OCI-LY3 (cell line): ENCODE measurements at regions not wholly inside any gene's neighbourhood (a gene's known extent, or its start where the extent isn't known, plus 50 kb on each side); places are given as distances from the start of the nearest gene placed in this dataset.

Experiments used
- H2AFZ ChIP-seq: fragments of 200-600, 300-600 bp; shearing (Covaris generic); 2 replicates; pipeline ENCODE4 v1.6.0; 2014; ENCODE audit warnings: antibody characterized with exemption, low read depth, low read length
- H3K27ac ChIP-seq: fragments of 200-600, 300-600 bp; sonication (generic); 2 replicates; pipeline ENCODE4 v1.5.1; 2014; ENCODE audit warnings: mild to moderate bottlenecking, low read length, moderate library complexity, mixed read lengths
- H3K27me3 ChIP-seq: fragments of 200-600, 300-600 bp; sonication (generic); 2 replicates; pipeline ENCODE4 v1.6.1; 2014; ENCODE audit warnings: low read depth, low read length, mixed read lengths
- H3K36me3 ChIP-seq: fragments of 200-600, 300-600 bp; sonication (generic); replicated peaks from 2 replicates; pipeline ENCODE3; 2014; ENCODE audit warnings: low read depth, low read length, mixed read lengths
- H3K4me1 ChIP-seq: fragments of 300-600, 200-600 bp; sonication (generic); 2 replicates; pipeline ENCODE4 v1.6.1; 2014; ENCODE audit warnings: low read length, mixed read lengths
- H3K4me2 ChIP-seq: fragments of 200-600, 300-600 bp; sonication (generic); 2 replicates; pipeline ENCODE4 v1.6.1; 2014; ENCODE audit warnings: low read length, mixed read lengths
- H3K4me3 ChIP-seq: fragments of 300-600, 200-600 bp; sonication (generic); 2 replicates; pipeline ENCODE4 v1.5.1; 2014; ENCODE audit warnings: antibody characterized with exemption, mild to moderate bottlenecking, low read length, moderate library complexity
- H3K79me2 ChIP-seq: fragments of 300-600, 200-600 bp; shearing (Covaris generic); 2 replicates; pipeline ENCODE4 v1.6.1; 2014; ENCODE audit warnings: mild to moderate bottlenecking, low read length, mixed read lengths
- H3K9ac ChIP-seq: fragments of 300-600, 200-600 bp; shearing (Covaris generic); 2 replicates; pipeline ENCODE4 v1.6.0; 2014; ENCODE audit warnings: mild to moderate bottlenecking, low read length, moderate library complexity
- H3K9me3 ChIP-seq: fragments of 200-600, 300-600 bp; shearing (Covaris generic); 2 replicates; pipeline ENCODE4 v1.6.1; 2014; ENCODE audit warnings: low read length, mixed read lengths; ENCODE audit not compliant: insufficient read depth
- H4K20me1 ChIP-seq: fragments of 200-600, 300-600 bp; sonication (generic); 2 replicates; pipeline ENCODE4 v1.6.1; 2016; ENCODE audit warnings: low read length, mixed read lengths; ENCODE audit not compliant: insufficient read depth
- CTCF ChIP-seq: fragments of 200-600, 300-600 bp; sonication (generic); IDR thresholded peaks from 2 replicates; pipeline ENCODE4 v1.5.1; 2014; ENCODE audit warnings: antibody characterized with exemption, low read length, low read depth
- EZH2phosphoT487 ChIP-seq: fragments of 200-600 bp; shearing (Covaris generic); IDR thresholded peaks from 2 replicates; pipeline ENCODE4 v1.6.1; 2018; ENCODE audit warnings: antibody characterized with exemption, mixed run types, low read depth

GRCh38 chr12:126869644-126870043 lies 1397.3 kb upstream of the TMEM132C start:
- Histone ChIP-seq H3K4me2 (no peak overlapping the region), H2AFZ (no peak overlapping the region), H3K79me2 (no peaks in the 10 kb centered on the region), H3K9me3 (no peaks in the 10 kb centered on the region), H3K4me1 (peaks cover 7% of the 10 kb centered on the region; the same call in 1 of the 2 replicates), H3K36me3 (no peaks in the 10 kb centered on the region), H3K27me3 (no peaks in the 10 kb centered on the region), H3K9ac (no peak overlapping the region), H3K4me3 (no peak overlapping the region), H3K27ac (no peak overlapping the region), H4K20me1 (no peaks in the 10 kb centered on the region)
- TF ChIP-seq EZH2phosphoT487 = no peak
- no peak for TF ChIP-seq CTCF

GRCh38 chr12:126873701-126874100 lies 1393.3 kb upstream of the TMEM132C start:
- Histone ChIP-seq H4K20me1 (no peaks in the 10 kb centered on the region), H3K36me3 (no peaks in the 10 kb centered on the region), H3K4me3 (no peak overlapping the region), H2AFZ (peak overlapping the region; percentile 94), H3K27me3 (no peaks in the 10 kb centered on the region), H3K9me3 (no peaks in the 10 kb centered on the region), H3K27ac (no peak overlapping the region), H3K9ac (no peak overlapping the region), H3K4me2 (no peak overlapping the region), H3K4me1 (peaks cover 8% of the 10 kb centered on the region; the same call in 1 of the 2 replicates), H3K79me2 (no peaks in the 10 kb centered on the region)
- TF ChIP-seq EZH2phosphoT487 (no peak), CTCF (no peak)

GRCh38 chr12:126874427-126875026 lies 1392.4 kb upstream of the TMEM132C start:
- H4K20me1 ChIP-seq = no peaks in the 10 kb centered on the region
- peak; percentile 94 for TF ChIP-seq CTCF
- TF ChIP-seq EZH2phosphoT487 = no peak
- H3K4me1 ChIP-seq = peaks cover 8% of the 10 kb centered on the region; the same call in 1 of the 2 replicates
- H3K27ac ChIP-seq = no peak overlapping the region
- H2AFZ ChIP-seq = peak overlapping the region; percentile 94
- no peaks in the 10 kb centered on the region for H3K9me3 ChIP-seq
- no peaks in the 10 kb centered on the region for H3K36me3 ChIP-seq
- no peak overlapping the region for H3K9ac ChIP-seq
- 0 out of 2 replicates have a peak overlapping the region, but pooled peaks have one; percentile 3 for H3K4me3 ChIP-seq
- H3K27me3 ChIP-seq = no peaks in the 10 kb centered on the region
- peak overlapping the region; percentile 51 for H3K4me2 ChIP-seq
- no peaks in the 10 kb centered on the region for H3K79me2 ChIP-seq

- Histone ChIP-seq H3K27me3 (no peaks in the 10 kb centered on the region), H3K4me1 (no peaks in the 10 kb centered on the region), H4K20me1 (no peaks in the 10 kb centered on the region), H3K9me3 (no peaks in the 10 kb centered on the region), H3K36me3 (no peaks in the 10 kb centered on the region), H3K79me2 (no peaks in the 10 kb centered on the region), H3K4me2 (no peak overlapping the region), H3K9ac (no peak overlapping the region), H3K4me3 (no peak overlapping the region), H2AFZ (no peak overlapping the region), H3K27ac (no peak overlapping the region)
- TF ChIP-seq CTCF = no peak
- TF ChIP-seq EZH2phosphoT487 = no peak
Observed at GRCh38 chr12:126879842-126880241, 1387.1 kb upstream of the TMEM132C start.
